ENCODE measurements at regions not wholly inside any gene's neighbourhood (a gene's known extent, or its start where the extent isn't known, plus 50 kb on each side); places are given as distances from the start of the nearest gene placed in this dataset.

DNA sequence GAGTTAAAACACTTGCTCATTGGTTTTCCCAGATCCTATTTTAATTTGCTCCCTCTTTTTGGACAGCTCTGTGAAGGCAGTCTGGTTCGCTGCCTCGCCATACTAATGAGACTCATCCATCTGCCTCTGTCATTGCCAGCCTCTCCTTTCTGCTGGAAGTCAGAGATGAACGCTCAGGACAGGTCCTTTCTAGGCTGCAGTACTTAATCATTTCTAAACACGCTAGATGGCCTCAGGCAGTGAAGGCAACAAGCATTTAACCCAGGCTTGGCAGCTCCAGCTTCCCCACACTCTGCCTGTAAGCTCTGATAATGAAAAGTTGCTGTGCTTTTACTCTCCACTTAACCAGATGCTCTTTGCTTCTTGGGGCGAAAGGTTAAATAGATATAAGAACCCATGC, 286.7 kb upstream of the POU3F2 start:
- no peak for DNase-seq (ENCODE audit: low read depth)

DNA sequence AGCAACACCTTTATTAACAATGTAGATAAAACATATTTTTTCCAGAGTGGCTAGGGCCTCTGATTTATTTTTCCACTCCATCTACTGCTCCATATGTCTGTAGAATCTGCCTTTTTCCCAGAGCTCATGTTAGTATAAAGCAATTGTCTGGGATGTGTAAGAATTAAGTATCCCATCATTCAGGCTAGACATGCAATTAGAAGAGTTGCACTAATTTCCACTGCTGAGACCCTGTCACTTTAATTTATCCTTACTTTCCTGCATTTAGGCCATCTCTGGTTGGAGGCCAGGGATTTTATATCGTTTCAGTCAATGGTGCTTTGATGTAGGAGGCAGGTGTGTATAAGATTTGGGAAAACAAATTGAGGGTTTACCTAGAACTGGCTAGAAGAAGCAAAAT, 286.1 kb upstream of the POU3F2 start:
- DNase-seq (ENCODE audit: low read depth): no peak

DNA sequence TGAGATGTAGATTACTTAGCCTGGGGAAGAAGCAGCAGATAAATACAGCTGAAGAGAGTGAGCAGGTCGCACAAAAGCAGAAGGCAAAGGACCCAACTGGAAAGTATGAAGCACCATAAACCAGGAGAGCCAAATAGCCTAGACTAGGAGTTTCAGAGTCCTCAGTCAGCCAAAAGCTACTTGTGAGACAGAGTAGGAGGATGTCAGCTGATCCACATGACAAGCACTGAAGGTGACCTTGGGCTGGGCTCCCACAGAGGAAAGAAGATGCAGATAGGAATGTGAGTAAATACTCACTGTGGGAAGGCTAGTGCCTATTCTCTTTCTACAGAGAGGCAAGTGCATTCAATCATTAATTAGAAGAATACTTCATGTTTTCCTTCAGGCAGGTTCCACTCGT, 274.0 kb upstream of the POU3F2 start:
- no peak for DNase-seq (ENCODE audit: low read depth)

DNA sequence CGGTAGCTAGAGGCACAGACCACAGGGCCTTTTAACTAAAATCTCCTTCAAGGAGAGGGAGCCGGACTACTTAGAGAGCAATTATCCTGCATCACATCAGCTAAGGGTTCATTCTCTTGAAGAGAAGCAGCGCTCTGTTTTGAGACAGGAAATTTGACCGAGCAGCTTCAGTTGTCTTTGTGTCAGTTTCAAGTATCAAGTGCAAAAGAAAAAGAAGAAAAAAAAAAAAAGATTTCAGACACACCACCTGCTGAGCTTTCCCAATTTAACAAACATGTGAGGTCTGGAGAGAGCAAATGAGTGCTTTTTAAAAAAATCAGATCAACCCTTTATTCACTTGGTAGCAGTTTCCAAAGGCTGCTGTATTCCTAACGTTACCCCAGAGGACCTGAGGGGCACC, 273.5 kb upstream of the POU3F2 start:
- DNase-seq (ENCODE audit: low read depth): no peak

DNA sequence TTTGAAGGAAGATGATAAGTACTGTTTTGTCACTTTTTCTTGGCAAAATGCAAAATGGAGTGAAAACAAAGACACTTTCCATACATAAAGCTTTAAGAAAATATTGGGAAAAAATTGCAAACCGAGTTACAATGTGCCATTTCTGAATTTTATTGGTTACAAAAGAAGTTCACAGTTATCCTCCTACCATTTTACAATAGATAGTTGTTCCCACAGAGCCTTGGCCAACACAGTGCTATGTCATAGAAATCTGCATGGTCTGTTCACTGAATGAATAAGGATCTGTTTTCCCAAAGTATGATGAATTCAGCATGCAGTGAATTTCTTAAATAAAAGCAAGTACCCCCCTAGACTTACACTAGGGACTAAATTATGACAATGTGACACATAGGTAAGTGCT, 268.2 kb upstream of the POU3F2 start:
- no peak for DNase-seq (ENCODE audit: low read depth)

DNA sequence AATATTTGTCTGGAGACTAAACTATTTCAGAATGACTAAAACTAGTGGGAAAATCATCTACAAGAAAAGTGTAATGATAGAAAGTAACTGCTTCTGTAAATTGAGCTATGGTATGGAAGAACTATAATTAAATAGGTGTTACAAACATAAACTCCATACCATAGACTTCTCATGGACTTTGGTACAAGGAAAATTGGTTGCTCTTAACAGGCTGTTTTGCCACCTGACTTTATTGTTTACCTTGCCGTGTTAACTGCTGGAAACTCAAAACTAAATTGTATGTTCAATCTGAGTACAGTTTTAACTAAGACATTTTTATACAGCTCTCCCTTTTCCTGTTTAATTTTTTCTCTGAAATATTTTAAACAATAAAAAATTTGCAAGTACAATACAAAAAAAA, 261.8 kb upstream of the POU3F2 start:
- DNase-seq (ENCODE audit: low read depth): no peak

DNA sequence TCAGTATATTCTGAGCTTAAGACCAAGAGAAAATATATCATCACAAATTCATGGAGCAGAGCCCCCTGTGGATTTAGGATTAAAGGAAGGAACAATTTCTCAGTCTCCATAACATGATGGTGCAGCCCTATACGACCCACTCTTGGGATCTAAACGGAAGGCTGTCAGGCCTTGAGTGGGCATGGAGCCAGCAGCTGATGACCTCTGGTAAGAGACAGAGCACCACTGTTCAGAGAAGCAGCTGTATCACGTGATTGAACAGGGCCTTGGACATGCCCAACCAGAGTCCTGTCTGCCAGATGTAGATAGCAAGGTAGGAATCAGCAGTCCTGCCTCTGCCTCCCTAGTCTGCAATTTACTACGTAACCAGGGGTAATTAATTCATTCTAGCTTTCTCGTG, 259.4 kb upstream of the POU3F2 start:
- DNase-seq (ENCODE audit: low read depth): no peak

DNA sequence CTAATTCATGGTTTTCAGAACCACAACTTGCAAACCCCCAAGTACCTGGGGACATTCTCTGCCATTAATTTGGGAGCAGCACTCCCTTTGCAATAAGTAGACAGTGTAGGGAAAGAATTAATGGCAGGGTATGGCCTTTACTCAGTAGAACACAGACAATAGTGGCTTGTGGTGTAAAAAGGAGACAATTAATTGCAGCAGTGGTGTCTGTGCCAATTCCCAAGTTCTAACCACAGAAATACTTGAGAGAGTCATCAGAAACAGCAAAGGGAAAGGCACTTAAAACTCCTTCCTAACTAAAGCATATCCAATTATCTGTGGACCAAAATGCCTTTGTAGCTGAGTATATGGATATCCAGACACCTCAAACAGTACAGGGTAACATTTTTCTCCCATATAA, 257.6 kb upstream of the POU3F2 start:
- DNase-seq (ENCODE audit: low read depth): no peak

DNA sequence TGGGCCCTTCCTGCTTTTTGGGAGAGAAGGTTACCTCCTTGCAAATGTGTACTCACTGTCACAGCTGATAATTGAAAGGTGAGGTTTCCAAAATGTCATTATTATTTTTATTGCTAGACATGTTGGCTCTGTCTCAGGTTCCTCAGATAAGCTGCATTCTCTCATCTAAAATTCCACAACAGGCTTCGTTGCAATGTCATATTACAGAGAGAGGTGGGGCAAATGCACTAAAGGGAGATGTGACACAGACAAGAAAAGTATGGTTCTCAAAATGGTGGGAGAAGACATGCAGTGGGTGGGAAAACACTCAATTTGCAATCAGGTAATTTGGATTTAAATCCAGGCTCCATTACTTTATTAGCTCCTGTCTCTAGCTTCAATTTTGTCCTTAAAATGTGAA, 256.4 kb upstream of the POU3F2 start:
- no peak for DNase-seq (ENCODE audit: low read depth)

DNA sequence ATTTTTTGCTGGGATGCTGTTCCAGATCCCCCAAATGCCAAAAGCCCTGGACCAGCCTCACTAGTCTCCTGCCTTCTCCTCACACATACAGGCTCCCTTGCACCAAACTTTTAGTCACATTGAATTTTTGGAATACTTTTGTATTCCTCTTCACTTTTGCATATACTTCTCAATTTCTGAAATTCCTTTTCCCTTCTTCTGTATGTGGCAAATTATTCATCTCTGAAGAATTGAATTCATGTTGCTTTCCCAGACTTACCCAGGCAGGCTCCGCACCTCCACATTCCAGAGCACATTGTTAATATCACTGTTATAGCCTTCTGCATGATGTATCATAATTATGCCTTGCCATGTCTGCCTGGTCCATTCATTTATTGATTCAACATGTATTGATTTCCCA, 255.3 kb upstream of the POU3F2 start:
- no peak for DNase-seq (ENCODE audit: low read depth)

DNA sequence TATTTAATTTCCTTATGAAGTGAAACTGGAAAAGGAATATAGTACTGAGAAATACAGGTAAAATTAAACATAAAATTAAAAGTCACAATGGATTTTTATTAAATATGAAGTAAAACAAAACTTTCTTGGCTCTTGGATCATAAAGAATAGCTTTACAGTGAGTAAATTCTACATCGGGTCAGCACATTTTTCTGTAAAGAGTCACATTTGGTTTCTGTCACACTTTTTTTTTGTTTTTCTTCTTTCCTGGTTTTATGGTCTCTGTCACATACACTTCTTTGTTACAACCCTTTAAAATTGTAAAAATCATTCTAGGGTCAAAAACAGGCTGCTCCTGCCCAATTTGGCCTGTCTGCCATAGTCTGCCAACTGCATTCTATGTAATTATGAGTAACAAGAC, 254.4 kb upstream of the POU3F2 start:
- no peak for DNase-seq (ENCODE audit: low read depth)

DNA sequence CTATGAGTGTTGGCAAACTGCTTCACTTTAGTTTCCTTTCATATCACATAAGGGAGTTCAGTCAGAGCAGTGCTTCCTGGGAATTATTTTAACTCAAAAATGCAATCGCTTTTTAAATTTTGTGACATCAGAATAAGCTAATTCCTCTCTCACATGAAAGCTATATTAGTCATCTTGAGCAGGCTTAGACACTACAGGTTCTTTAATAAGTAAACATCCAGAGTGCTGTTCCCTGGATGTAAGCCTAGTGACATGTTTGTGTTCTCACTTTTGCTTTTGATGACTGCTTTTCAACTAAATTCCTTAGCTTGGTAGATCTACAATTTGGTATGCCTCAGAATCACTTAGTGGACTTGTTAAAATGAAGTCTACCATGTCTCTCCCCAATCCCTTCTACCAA, 252.7 kb upstream of the POU3F2 start:
- no peak for DNase-seq (ENCODE audit: low read depth)

DNA sequence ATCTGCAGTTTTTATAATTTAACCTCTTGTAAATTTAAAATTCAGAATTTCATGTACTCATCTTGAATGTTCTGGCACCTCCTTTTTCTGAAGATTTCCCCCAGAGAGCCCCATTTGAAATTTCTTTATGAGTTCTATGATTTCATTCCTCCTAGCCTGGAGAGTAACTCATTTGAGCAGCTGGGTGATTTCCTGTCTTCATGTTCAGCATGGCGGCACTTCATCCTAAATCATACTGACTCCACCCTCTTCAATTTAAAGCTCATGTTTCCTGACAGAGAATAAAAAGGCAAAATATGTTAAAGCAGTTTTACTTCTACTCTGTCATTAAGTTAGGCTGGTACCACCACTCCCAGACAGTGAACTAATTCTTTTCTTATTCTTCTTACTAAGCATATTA, 250.9 kb upstream of the POU3F2 start:
- no peak for DNase-seq (ENCODE audit: low read depth)

DNA sequence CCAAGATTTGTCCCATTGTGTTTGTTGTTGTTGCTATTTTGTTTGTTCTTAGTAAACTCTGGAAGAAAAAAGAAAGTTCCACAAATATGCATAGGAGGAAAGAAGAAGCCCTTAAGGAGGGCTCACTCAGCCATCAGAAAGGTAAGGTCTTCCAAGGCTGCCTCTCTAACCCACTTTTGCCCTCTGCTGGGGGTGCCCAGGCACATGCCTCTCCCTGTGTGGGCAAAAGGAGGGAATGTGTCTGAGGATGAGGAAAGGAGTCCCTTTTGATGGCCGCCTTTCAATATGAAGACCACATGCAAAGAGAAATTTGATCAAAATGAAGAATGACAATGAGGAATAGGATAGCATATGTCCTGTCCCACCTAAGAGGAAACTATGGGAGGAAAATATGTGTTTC, 248.2 kb upstream of the POU3F2 start:
- DNase-seq (ENCODE audit: low read depth): no peak

DNA sequence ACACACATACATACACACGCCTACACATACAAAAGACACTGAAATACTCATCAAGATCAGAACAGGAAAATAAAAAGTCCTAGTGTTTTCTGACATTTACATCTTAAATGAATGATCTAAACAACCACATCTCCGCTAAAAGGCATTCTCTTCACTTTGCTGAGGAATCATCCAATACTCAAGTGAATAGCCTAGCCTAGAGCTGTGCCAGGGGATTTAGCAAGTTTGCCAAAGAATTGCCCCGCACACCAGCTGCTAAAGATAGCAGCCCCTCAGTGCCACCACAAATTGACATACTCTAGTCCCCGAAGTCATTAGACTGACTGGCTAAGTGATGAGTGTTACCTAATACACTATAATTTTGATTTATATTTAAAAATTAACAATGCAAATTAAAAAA, 246.8 kb upstream of the POU3F2 start:
- DNase-seq (ENCODE audit: low read depth): no peak

DNA sequence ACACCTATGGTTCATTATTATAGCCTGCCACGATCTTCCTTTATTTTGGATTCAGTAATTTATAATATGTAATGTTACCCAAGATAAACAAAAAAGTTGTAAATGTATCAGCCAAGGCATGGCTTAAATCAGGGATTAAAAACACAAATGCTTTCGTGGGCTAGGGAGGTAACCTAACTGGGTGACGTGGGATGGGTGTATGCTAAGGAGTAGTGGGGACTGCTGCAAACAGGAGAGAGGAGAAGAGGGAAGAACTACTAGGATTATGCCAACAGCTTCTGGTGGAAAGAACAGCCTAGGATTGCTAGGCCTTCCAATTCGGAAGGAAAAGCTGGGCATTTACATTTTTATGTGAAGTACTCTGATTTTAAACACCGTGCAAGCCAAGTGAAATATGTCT, 244.8 kb upstream of the POU3F2 start:
- no peak for DNase-seq (ENCODE audit: low read depth)

DNA sequence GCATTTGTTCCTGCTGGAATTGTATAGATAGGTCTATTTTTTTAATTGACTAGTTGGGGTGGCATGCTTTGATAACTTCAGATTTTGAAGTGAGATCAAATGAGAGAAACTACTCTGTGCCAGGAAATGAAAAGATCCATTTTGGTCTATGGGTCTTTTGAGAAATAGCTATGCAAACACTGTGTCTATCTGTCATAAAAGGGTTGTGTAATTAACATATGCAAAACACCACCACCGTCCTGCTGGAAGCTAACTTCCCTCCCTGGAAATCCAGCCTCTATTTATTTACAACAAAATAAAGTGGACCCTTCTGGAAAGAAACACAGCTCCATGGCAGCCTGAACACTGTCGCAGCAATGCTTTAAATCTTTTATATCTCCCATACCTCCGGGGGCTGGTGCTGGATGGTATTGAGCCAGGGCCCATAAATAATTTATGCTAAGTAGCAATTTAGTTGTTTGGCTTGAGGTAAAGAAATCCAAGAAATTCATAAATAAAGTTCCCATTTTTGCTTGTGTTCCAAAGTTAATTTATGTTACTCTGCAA, 244.2 kb upstream of the POU3F2 start:
- no peak for DNase-seq (ENCODE audit: low read depth)

DNA sequence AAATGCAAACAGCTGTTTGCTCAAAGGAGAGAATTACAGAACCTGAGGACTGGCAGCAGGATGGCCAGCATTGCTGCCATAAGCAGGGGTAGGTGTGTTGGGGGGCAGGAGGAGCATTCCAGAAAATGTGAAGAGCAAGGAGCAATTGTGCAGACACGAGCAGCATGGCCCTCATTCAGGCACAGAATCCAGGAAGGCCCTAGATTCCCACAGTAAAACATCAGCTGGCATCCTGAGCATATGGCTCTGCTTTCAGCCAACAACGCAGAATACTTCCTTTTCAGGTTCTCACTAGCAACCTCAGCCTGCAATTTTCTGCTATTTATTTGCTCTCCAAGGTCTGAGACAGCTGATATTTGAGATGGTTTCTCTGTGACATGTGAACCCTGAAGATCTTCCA, 243.4 kb upstream of the POU3F2 start:
- DNase-seq (ENCODE audit: low read depth): no peak

DNA sequence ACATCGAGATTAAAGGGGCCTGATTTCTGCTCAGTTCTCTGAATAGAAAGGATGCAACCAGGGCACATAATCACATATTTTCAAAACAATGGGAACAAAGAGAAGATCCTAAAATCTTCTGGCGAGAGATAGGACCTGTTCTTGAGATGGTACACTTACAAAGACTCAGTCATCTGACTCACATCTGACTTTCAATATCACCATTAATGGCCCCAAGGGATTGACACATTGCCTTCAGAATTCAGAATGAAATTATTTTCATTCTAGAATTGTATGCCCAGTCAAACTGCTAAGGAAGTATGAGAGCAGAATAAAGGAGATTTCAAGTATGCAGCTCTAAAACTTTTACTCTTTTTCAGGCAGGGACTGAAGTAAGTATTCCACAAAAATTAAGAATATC, 240.7 kb upstream of the POU3F2 start:
- DNase-seq (ENCODE audit: low read depth): no peak

DNA sequence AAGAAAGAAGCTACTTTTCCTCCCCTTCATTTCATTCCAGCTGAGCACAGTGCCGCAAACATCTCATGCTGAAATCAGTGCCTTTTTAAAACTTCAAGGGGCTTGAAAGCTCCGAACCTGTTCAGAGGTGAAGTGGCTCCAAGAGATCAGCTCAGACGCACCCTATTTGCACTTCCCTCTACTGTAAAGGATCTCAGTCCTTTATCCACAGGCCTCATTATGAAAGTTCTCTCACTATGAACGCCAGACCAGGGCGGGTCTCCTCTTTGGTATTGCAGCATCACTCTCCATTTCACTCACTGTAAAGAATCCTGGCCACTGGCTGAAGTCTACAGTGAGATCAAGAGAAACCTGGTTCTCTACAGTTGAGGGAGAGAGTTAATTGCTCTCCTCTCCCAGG, 232.7 kb upstream of the POU3F2 start:
- DNase-seq (ENCODE audit: low read depth): no peak

DNA sequence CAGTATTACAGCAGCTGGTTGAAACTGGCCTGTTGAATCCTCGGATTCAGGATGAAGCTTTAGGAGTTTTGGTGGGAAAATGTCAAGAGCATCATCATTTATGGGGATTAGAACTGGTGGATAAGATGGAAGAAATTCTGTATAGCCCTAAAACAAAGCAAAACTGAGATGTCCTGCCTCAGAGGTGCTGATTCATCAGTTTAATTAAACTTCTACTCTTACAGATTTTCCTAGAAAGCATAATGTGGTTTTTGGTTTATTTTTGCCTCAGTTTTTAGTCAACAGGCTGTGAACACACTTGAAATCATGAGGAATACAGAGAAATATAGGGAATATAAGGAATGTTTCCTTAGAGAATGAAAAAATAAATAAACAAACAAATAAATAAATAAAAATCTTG, 228.7 kb upstream of the POU3F2 start:
- no peak for DNase-seq (ENCODE audit: low read depth)

DNA sequence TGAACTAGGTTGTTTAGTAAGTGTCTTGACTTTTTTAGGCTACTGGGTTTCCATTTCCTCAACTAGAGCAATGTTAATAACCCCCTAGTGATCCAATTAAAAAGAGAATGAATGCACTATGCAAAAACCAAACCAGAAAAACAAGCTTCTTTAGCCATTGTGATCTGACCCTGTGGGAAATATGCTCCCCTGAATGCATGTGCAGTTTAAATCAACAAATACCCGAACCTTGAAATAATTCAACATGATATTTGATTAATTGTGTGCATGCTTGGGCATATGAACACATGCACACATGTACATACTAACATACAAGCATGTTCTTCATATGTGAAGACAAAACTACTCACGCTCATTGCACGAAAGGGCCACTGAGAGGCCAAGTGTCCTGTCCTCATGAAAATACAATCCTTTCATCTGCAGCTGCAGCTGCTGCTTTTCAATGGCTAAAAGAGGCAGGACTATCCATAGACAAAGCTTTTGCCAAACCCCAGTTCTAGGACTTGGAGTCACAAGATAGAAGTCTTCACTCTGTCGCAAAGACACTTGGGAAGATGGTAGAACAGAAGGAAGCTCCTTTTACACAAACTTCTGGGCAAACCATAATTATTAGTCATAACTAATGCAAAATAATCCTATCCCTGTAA, 207.1 kb upstream of the POU3F2 start:
- no peak for DNase-seq (ENCODE audit: low read depth)

DNA sequence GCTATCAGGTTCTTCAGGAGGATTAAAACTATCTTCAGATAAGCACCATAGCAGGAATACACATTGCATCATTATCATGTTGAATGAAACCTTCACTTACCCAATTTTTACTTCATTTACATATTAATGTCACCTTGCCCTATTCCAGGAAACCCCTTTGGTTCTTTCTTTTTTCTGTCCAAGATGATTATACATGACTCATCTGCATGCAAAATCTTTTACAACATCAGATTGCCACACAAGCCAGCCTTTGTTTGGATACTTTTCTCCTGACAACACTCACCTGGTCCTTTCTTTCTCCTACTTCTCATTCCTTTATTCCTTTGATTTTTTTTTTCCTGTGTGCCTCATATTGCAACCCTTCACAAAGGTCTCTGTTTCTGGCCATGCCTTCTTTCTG, 200.5 kb upstream of the POU3F2 start:
- DNase-seq (ENCODE audit: low read depth): no peak

DNA sequence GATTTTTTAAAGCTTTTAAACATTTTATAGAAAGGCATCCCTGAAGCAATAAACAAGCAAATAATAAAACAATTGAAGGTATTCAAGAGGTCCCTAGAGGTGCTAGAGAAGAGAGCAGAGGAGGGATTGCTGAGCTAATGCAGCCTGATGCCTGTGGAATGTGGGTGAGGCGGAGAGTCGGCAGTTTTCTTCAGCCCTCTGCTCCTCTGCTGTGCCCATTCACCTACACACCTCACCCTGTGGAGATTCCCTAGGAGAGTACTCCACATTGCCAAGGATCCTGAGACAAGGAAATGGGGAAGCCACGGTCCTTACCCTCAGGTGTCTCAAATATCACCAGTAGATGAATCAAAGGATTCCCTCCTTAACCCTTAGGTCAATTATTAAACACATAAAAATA, 199.8 kb upstream of the POU3F2 start:
- DNase-seq (ENCODE audit: low read depth): no peak

DNA sequence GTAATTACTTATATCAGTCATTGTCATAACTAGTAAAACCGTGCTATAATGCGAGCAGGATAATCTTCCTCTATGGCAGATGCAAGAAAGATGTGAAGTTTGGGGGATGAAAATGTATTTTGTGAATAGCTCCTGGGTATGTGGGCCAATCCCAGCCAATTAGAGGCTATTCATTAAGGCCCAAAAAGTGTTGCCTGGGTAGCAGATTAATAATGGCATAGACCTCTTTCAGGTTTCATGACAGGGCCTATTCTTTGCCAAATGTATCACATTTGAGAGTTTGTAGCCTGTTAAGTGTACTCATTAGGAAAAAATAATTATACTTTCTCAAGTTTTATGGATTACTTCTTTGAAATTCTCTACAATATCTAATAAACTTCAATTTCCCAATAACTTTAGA, 199.2 kb upstream of the POU3F2 start:
- DNase-seq (ENCODE audit: low read depth): no peak
